ENCODE measurements at regions not wholly inside any gene's neighbourhood (a gene's known extent, or its start where the extent isn't known, plus 50 kb on each side); places are given as distances from the start of the nearest gene placed in this dataset.

DNA sequence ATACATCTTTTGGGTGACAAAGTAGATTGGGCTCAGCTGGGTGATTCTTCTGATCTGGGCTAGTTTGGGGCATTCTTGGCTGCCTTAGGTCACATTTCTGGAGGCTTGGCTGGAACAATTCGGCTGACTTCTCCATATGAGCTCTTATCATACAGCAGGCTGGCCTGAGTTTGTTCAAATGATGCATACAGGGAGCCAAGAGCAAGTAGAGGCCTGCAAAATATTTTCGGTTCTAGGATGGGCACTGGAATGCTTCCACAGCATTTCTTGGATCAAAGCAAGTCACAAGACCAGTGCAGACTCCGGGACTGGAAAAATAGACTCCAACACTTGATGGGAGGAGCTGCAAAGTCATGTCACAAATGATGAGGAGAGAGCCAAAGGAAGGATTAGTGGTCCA, 98.4 kb downstream of the SCG2 start:
- DNase-seq (ENCODE audit: low spot score) (no peak), ATAC-seq (no peak)
- ChIA-PET CTCF (no interaction called here), POLR2A (no interaction called here)
- no peak for TF ChIP-seq SP1 (CRISPR knock-in tag; conservative IDR thresholded peaks at IDR 0.05)
- TF ChIP-seq JUN (CRISPR knock-in tag; IDR thresholded peaks at IDR 0.05), result no peak
- no peak for TF ChIP-seq ZNF396 (CRISPR knock-in tag; IDR thresholded peaks at IDR 0.05; ENCODE audit: borderline replicate concordance)
- TF ChIP-seq NFATC4 (CRISPR knock-in tag; IDR thresholded peaks at IDR 0.05), result no peak
- TF ChIP-seq ZNF219 (CRISPR knock-in tag; IDR thresholded peaks at IDR 0.05; ENCODE audit: borderline replicate concordance), result no peak
- TF ChIP-seq, protein P1, sequence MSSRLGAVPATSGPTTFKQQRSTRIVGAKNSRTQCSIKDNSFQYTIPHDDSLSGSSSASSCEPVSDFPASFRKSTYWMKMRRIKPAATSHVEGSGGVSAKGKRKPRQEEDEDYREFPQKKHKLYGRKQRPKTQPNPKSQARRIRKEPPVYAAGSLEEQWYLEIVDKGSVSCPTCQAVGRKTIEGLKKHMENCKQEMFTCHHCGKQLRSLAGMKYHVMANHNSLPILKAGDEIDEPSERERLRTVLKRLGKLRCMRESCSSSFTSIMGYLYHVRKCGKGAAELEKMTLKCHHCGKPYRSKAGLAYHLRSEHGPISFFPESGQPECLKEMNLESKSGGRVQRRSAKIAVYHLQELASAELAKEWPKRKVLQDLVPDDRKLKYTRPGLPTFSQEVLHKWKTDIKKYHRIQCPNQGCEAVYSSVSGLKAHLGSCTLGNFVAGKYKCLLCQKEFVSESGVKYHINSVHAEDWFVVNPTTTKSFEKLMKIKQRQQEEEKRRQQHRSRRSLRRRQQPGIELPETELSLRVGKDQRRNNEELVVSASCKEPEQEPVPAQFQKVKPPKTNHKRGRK (CRISPR knock-in tag; IDR thresholded peaks at IDR 0.05; ENCODE audit: borderline replicate concordance), result no peak
- no peak for TF ChIP-seq CREB1 (CRISPR knock-in tag; IDR thresholded peaks at IDR 0.05)
- no peak for TF ChIP-seq AFF4 (CRISPR knock-in tag; IDR thresholded peaks at IDR 0.05; ENCODE audit: borderline replicate concordance)
- no peak for TF ChIP-seq NR1H2 (CRISPR knock-in tag; IDR thresholded peaks at IDR 0.05)
- TF ChIP-seq, protein P2, sequence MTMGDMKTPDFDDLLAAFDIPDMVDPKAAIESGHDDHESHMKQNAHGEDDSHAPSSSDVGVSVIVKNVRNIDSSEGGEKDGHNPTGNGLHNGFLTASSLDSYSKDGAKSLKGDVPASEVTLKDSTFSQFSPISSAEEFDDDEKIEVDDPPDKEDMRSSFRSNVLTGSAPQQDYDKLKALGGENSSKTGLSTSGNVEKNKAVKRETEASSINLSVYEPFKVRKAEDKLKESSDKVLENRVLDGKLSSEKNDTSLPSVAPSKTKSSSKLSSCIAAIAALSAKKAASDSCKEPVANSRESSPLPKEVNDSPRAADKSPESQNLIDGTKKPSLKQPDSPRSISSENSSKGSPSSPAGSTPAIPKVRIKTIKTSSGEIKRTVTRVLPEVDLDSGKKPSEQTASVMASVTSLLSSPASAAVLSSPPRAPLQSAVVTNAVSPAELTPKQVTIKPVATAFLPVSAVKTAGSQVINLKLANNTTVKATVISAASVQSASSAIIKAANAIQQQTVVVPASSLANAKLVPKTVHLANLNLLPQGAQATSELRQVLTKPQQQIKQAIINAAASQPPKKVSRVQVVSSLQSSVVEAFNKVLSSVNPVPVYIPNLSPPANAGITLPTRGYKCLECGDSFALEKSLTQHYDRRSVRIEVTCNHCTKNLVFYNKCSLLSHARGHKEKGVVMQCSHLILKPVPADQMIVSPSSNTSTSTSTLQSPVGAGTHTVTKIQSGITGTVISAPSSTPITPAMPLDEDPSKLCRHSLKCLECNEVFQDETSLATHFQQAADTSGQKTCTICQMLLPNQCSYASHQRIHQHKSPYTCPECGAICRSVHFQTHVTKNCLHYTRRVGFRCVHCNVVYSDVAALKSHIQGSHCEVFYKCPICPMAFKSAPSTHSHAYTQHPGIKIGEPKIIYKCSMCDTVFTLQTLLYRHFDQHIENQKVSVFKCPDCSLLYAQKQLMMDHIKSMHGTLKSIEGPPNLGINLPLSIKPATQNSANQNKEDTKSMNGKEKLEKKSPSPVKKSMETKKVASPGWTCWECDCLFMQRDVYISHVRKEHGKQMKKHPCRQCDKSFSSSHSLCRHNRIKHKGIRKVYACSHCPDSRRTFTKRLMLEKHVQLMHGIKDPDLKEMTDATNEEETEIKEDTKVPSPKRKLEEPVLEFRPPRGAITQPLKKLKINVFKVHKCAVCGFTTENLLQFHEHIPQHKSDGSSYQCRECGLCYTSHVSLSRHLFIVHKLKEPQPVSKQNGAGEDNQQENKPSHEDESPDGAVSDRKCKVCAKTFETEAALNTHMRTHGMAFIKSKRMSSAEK (CRISPR knock-in tag; IDR thresholded peaks at IDR 0.05; ENCODE audit: borderline replicate concordance), result no peak
- TF ChIP-seq, protein P3, sequence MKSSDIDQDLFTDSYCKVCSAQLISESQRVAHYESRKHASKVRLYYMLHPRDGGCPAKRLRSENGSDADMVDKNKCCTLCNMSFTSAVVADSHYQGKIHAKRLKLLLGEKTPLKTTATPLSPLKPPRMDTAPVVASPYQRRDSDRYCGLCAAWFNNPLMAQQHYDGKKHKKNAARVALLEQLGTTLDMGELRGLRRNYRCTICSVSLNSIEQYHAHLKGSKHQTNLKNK (CRISPR knock-in tag; IDR thresholded peaks at IDR 0.05), result no peak
- no peak overlapping the region for H3K4me3 Mint-ChIP-seq
- H3K36me3 Mint-ChIP-seq, result no peaks in the 10 kb centered on the region
- no peaks in the 10 kb centered on the region for H3K4me1 Mint-ChIP-seq
- H3K27me3 Mint-ChIP-seq (ENCODE audit: low read depth), result no peaks in the 10 kb centered on the region
- H3K9me3 Mint-ChIP-seq, result peaks cover 7% of the 10 kb centered on the region
- no peak overlapping the region for H3K27ac Mint-ChIP-seq

- ChIA-PET POLR2A (no interaction called here), CTCF (no interaction called here)
- no peak for TF ChIP-seq HMGXB4 (CRISPR knock-in tag; IDR thresholded peaks at IDR 0.05)
- no peak for TF ChIP-seq EMX1 (CRISPR knock-in tag; IDR thresholded peaks at IDR 0.05)
- DNase-seq (ENCODE audit: low spot score) (no peak), ATAC-seq (no peak)
- no peaks in the 10 kb centered on the region for H3K27me3 Mint-ChIP-seq (ENCODE audit: low read depth)
- no peak overlapping the region for H3K4me3 Mint-ChIP-seq
- no peaks in the 10 kb centered on the region for H3K4me1 Mint-ChIP-seq
- H3K36me3 Mint-ChIP-seq, result no peaks in the 10 kb centered on the region
- no peak overlapping the region for H3K27ac Mint-ChIP-seq
- peaks cover 7% of the 10 kb centered on the region for H3K9me3 Mint-ChIP-seq
Measured at GRCh38 chr2:223508372-223508771, 93.8 kb downstream of the SCG2 start.
